Loucy (cell line): ENCODE measurements at regions not wholly inside any gene's neighbourhood (a gene's known extent, or its start where the extent isn't known, plus 50 kb on each side); places are given as distances from the start of the nearest gene placed in this dataset.

ENCODE experiments used
- H2AFZ ChIP-seq: fragments of 200-600 bp; sonication (generic); 2 replicates; pipeline ENCODE4 v1.6.0; 2016; ENCODE audit warnings: antibody characterized with exemption, mild to moderate bottlenecking, low read length, moderate library complexity
- H3F3A ChIP-seq: fragments of 200-600 bp; 2 replicates; pipeline ENCODE4 v1.6.0; 2016; ENCODE audit warnings: antibody characterized with exemption, low read depth, mild to moderate bottlenecking
- H3K27me3 ChIP-seq: fragments of 200-600 bp; sonication (generic); 2 replicates; pipeline ENCODE4 v1.6.1; 2014; ENCODE audit warnings: low read length, mild to moderate bottlenecking; ENCODE audit not compliant: insufficient read depth, poor library complexity, severe bottlenecking
- H3K36me3 ChIP-seq: fragments of 200-600 bp; sonication (generic); 2 replicates; pipeline ENCODE4 v1.6.1; 2016; ENCODE audit warnings: low read length; ENCODE audit not compliant: insufficient read depth
- H3K4me1 ChIP-seq: fragments of 200-600 bp; sonication (generic); 2 replicates; pipeline ENCODE4 v1.5.1; 2014; ENCODE audit warnings: low read length, mild to moderate bottlenecking; ENCODE audit not compliant: insufficient read depth, poor library complexity, severe bottlenecking
- H3K4me2 ChIP-seq: fragments of 200-600 bp; sonication (generic); 2 replicates; pipeline ENCODE4 v1.6.0; 2014; ENCODE audit warnings: antibody characterized with exemption, low read length, low read depth, mild to moderate bottlenecking; ENCODE audit not compliant: poor library complexity, severe bottlenecking
- H3K4me3 ChIP-seq: fragments of 200-600 bp; sonication (generic); 2 replicates; pipeline ENCODE4 v1.5.1; 2014; ENCODE audit warnings: low read length, mild to moderate bottlenecking, mixed read lengths; ENCODE audit not compliant: poor library complexity, severe bottlenecking
- H3K79me2 ChIP-seq: fragments of 200-600 bp; sonication (generic); 2 replicates; pipeline ENCODE4 v1.6.1; 2014; ENCODE audit warnings: low read length; ENCODE audit not compliant: insufficient read depth
- H3K9ac ChIP-seq: fragments of 200-600 bp; sonication (generic); 2 replicates; pipeline ENCODE4 v1.6.0; 2014; ENCODE audit warnings: mild to moderate bottlenecking, low read depth, low read length, moderate library complexity; ENCODE audit not compliant: poor library complexity, severe bottlenecking
- H3K9me2 ChIP-seq: fragments of 200-600 bp; sonication (generic); replicated peaks from 2 replicates; pipeline ENCODE4 v1.6.1; 2016; ENCODE audit warnings: low read depth, low read length, mixed read lengths
- H3K9me3 ChIP-seq: fragments of 200-600 bp; sonication (generic); 2 replicates; pipeline ENCODE4 v1.6.1; 2014; ENCODE audit warnings: mild to moderate bottlenecking, antibody characterized with exemption, low read length, low read depth; ENCODE audit not compliant: insufficient read depth
- H4K20me1 ChIP-seq: fragments of 200-600 bp; sonication (generic); 2 replicates; pipeline ENCODE4 v1.6.0; 2014; ENCODE audit warnings: antibody characterized with exemption, low read length, mild to moderate bottlenecking; ENCODE audit not compliant: insufficient read depth, poor library complexity, severe bottlenecking
- CTCF ChIP-seq: fragments of 200-600 bp; sonication (generic); conservative IDR thresholded peaks from 2 replicates; pipeline ENCODE4 v1.5.1; 2014; ENCODE audit warnings: mild to moderate bottlenecking, antibody characterized with exemption, low read length
- EZH2phosphoT487 ChIP-seq: fragments of 200-600 bp; IDR thresholded peaks from 2 replicates; pipeline ENCODE4 v1.6.1; 2018; ENCODE audit warnings: antibody characterized with exemption, mild to moderate bottlenecking, moderate library complexity, borderline replicate concordance

DNA sequence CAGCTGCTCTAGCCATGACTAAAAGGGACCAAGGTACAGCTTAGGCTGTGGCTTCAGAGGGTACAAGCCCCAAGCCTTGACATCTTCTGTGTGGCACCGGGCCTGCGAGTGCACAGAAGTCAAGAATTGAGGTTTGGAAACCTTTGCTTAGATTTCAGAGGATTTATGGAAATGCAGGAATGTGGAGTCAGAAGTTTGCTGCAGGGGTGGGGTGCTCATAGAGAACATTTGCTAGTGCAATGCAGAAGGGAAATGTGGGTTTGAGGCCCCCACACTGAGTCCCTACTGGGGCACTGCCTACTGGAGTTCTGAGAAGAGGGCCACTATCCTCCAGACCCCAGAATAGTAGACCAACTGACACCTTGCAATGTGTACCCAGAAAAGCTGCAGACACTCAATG, 624.9 kb upstream of the FTMT start:
- no peaks in the 10 kb centered on the region; the same call in 1 of the 2 replicates for H3K9me3 ChIP-seq
- no peaks in the 10 kb centered on the region for H3K79me2 ChIP-seq
- TF ChIP-seq EZH2phosphoT487: no peak
- TF ChIP-seq CTCF: no peak
- H3K4me1 ChIP-seq: no peaks in the 10 kb centered on the region
- H3K9me2 ChIP-seq: no peaks in the 10 kb centered on the region
- no peaks in the 10 kb centered on the region for H4K20me1 ChIP-seq
- H3K4me2 ChIP-seq: no peak overlapping the region
- no peak overlapping the region for H3K9ac ChIP-seq
- no peaks in the 10 kb centered on the region for H3K27me3 ChIP-seq
- H3F3A ChIP-seq: no peaks in the 10 kb centered on the region
- H3K36me3 ChIP-seq: no peaks in the 10 kb centered on the region
- no peak overlapping the region for H3K4me3 ChIP-seq
- H2AFZ ChIP-seq: no peak overlapping the region

DNA sequence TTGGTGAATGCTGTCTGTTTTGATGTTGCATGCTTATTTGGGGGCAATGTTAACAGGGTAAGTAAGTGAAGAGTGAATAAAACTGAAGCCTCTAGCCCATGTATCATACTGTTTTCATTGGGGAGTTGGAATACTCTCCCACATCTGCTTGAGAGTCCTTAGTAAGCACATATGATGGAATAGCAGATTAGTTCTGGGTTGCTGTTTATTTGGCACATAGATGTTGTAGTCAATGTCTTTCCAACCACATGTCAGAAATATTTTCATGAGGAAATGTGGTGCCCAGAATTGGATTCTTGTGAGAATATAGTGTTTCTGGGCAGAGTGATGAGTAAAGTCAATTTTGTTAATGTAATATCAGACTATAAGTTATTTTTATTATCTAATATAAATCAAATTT, 611.7 kb upstream of the FTMT start:
- Histone ChIP-seq H3K36me3 (no peaks in the 10 kb centered on the region), H2AFZ (no peak overlapping the region), H3K4me1 (no peaks in the 10 kb centered on the region), H3K4me3 (no peak overlapping the region), H3K4me2 (no peak overlapping the region), H3K9me2 (no peaks in the 10 kb centered on the region), H3K79me2 (no peaks in the 10 kb centered on the region), H3K27me3 (no peaks in the 10 kb centered on the region), H3F3A (no peaks in the 10 kb centered on the region), H3K9ac (no peak overlapping the region), H3K9me3 (no peaks in the 10 kb centered on the region), H4K20me1 (no peaks in the 10 kb centered on the region)
- no peak for TF ChIP-seq CTCF
- TF ChIP-seq EZH2phosphoT487: no peak

DNA sequence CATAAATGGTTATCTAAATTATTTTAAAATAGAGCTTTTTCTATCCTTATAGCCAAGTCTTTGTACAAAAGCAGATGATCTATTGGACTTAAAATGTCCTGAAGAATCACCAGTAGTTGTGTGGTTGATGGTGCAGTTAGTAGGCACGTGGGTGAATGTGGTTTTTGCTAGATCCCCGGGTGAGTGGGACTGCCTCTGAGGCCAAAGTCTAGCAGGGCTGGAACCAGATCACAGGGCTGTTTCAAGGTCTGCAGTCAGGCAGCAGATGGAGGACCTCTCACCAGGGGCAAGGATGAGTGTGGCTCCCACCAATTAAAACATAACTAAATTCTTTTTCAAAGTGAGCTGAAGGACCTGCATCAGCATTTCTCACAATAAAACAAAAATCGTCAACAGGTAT, 604.7 kb upstream of the FTMT start:
- Histone ChIP-seq H3K9me3 (no peaks in the 10 kb centered on the region), H3K4me2 (no peak overlapping the region), H3K4me1 (no peaks in the 10 kb centered on the region), H3K79me2 (no peaks in the 10 kb centered on the region), H3K9ac (no peak overlapping the region), H3K27me3 (no peaks in the 10 kb centered on the region), H3K4me3 (no peak overlapping the region), H3K36me3 (no peaks in the 10 kb centered on the region), H3F3A (no peaks in the 10 kb centered on the region), H3K9me2 (no peaks in the 10 kb centered on the region), H4K20me1 (no peaks in the 10 kb centered on the region), H2AFZ (no peak overlapping the region)
- TF ChIP-seq EZH2phosphoT487 (no peak), CTCF (no peak)
